Right lobe of liver (tissue), 4 donors: ENCODE measurements at regions not wholly inside any gene's neighbourhood (a gene's known extent, or its start where the extent isn't known, plus 50 kb on each side); places are given as distances from the start of the nearest gene placed in this dataset.

ENCODE experiments used
- POLR2A ChIP-seq: fragments of 450-650 bp; IDR thresholded peaks from one replicate; pipeline ENCODE4 v1.6.1; 2017; ENCODE audit warnings: antibody characterized with exemption, mild to moderate bottlenecking
- TF ChIP-seq, protein P1 (sequence below), 4 donors: fragments of 200-600 bp in 3 of 4; fragments of 450-650 bp in 1 of 4; IDR thresholded peaks; one replicate each; pipeline versions ENCODE4 v1.5.1 to v1.8.0; 2016 to 2022; ENCODE audit warnings: antibody characterized with exemption in 4 of 4, mild to moderate bottlenecking in 2 of 4
- donor health status: DM: no; HTN: no; CAD: no.
- donor health status: DM: no; HTN: no; CAD: no.
- donor health status: DM: no; HTN: yes; CAD: no.

DNA sequence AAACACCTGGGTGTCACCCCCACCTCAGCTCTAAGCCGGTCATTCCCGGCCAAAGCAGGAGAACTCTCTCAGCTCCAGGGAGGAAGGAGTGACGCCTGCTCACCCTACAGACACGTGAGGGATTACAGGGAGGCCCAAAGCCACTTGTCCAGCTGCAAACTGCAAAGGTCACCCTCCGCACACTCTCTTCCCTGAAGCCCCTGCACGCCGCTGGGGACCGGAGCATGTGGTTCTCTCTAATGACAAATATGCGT, 108.0 kb upstream of the ID2 start:
- TF ChIP-seq, protein P1, sequence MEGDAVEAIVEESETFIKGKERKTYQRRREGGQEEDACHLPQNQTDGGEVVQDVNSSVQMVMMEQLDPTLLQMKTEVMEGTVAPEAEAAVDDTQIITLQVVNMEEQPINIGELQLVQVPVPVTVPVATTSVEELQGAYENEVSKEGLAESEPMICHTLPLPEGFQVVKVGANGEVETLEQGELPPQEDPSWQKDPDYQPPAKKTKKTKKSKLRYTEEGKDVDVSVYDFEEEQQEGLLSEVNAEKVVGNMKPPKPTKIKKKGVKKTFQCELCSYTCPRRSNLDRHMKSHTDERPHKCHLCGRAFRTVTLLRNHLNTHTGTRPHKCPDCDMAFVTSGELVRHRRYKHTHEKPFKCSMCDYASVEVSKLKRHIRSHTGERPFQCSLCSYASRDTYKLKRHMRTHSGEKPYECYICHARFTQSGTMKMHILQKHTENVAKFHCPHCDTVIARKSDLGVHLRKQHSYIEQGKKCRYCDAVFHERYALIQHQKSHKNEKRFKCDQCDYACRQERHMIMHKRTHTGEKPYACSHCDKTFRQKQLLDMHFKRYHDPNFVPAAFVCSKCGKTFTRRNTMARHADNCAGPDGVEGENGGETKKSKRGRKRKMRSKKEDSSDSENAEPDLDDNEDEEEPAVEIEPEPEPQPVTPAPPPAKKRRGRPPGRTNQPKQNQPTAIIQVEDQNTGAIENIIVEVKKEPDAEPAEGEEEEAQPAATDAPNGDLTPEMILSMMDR (IDR thresholded peaks at IDR 0.05), result no peak
- TF ChIP-seq POLR2A, result no peak
